ENCODE measurements at regions not wholly inside any gene's neighbourhood (a gene's known extent, or its start where the extent isn't known, plus 50 kb on each side); places are given as distances from the start of the nearest gene placed in this dataset.

DNA sequence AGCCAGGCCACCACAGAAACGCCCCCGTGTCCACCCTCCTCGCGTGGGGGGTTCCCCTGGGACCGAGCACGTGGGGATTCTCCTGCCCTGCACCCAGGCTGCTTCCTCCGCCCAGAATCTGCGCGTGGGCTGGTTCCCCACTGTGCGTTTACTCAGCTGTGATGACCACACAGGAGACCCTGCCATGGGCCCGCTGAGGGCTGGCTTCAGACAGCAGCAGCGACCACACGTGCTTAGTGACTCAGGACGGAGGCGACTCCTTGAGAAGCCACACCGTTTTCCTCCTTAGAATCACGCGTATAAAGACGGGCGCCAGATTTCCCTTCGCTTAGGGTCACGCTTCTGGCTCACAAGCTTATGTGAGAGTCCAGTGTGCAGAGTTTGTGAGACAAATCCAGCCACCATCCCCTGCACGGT, 63.9 kb upstream of the PDE10A start:
- H3K27ac Mint-ChIP-seq, result no peak overlapping the region
- CTCF ChIA-PET, result no interaction called here

DNA sequence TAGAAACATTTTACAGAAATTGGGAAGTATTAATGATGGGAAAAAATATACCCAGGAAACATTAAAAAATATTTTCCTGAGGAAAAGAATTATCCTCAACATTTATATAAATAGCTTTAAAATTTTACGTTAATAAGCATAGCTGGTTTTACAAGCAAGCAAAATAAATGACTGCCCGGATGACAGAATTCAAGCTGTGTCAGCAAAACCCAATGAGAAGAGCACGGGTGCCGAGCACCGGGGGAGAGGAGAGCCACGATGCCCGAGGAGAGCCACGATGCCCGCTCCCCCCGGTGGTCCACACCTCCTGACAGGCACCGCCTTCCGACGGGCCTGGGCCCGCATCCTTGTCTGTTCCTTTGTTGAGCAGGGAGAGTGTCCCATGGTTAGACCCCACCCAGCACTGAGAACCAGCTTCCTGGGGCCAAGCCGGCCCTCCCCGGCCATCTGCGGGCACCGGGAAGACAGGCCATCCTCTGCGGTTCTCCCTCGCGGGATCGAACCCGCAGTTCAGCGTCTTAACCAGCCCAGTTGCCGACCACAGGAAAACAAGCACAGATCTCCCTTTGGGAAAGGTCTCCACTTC, 63.3 kb upstream of the PDE10A start:
- H3K9me3 Mint-ChIP-seq, result no peaks in the 10 kb centered on the region
- CTCF ChIA-PET, result interaction anchor here (1.0 kb wide), 1 partner anchor 124 kb away, joined by 5 read pairs; no protein-coding TSS in a partner anchor
- intact Hi-C loops (cut with micrococcal nuclease), result no loop called here

More for the DNA sequence above, 63.9 kb upstream of the PDE10A start:
- POLR2A ChIA-PET, result no interaction called here
- no peaks in the 10 kb centered on the region for H3K36me3 Mint-ChIP-seq (ENCODE audit: low read depth)
- TF ChIP-seq, protein P1, sequence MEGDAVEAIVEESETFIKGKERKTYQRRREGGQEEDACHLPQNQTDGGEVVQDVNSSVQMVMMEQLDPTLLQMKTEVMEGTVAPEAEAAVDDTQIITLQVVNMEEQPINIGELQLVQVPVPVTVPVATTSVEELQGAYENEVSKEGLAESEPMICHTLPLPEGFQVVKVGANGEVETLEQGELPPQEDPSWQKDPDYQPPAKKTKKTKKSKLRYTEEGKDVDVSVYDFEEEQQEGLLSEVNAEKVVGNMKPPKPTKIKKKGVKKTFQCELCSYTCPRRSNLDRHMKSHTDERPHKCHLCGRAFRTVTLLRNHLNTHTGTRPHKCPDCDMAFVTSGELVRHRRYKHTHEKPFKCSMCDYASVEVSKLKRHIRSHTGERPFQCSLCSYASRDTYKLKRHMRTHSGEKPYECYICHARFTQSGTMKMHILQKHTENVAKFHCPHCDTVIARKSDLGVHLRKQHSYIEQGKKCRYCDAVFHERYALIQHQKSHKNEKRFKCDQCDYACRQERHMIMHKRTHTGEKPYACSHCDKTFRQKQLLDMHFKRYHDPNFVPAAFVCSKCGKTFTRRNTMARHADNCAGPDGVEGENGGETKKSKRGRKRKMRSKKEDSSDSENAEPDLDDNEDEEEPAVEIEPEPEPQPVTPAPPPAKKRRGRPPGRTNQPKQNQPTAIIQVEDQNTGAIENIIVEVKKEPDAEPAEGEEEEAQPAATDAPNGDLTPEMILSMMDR (IDR thresholded peaks at IDR 0.05), result no peak
- H3K27me3 Mint-ChIP-seq, result peaks cover 3% of the 10 kb centered on the region
- H3K4me3 Mint-ChIP-seq, result no peak overlapping the region
- no peaks in the 10 kb centered on the region for H3K9me3 Mint-ChIP-seq
- H3K4me1 Mint-ChIP-seq (ENCODE audit: low read depth), result no peaks in the 10 kb centered on the region
- no peak for ATAC-seq
- intact Hi-C loops (cut with micrococcal nuclease), result no loop called here
- no peak for DNase-seq

DNA sequence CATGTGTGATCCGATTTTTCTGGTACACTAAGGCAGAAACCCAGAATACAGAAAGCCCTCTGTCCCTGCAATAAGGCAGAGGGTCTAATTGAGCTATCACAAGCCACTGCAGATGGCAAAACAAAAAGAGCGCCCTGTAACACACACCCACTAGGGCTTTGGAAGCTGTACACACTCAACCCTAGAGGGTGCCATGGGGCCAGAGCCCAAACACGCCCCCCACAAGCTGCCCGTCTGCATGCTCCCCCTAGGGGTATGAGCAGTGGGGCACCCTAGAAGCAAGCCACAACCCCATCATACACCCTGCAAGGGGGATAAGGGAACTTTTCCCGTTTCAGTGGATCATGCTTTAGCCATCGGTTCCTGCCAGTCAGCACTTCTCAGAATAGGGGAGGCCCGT, 62.2 kb upstream of the PDE10A start:
- Mint-ChIP-seq H3K36me3 (ENCODE audit: low read depth) (no peaks in the 10 kb centered on the region), H3K4me3 (no peak overlapping the region), H3K27me3 (no peaks in the 10 kb centered on the region), H3K27ac (no peak overlapping the region), H3K4me1 (ENCODE audit: low read depth) (no peaks in the 10 kb centered on the region), H3K9me3 (no peaks in the 10 kb centered on the region)
- DNase-seq (peak; percentile 6), ATAC-seq (no peak)
- CTCF ChIA-PET, result no interaction called here
- intact Hi-C loops (cut with micrococcal nuclease), result no loop called here
- POLR2A ChIA-PET, result interaction anchor here (1.2 kb wide), 1 partner anchor 11 kb away, joined by 3 read pairs; no protein-coding TSS in a partner anchor
- TF ChIP-seq, protein P1 (IDR thresholded peaks at IDR 0.05), result no peak

More for the DNA sequence above, 63.3 kb upstream of the PDE10A start:
- DNase-seq (no peak), ATAC-seq (no peak)
- H3K27me3 Mint-ChIP-seq, result peaks cover 3% of the 10 kb centered on the region
- no peak overlapping the region for H3K4me3 Mint-ChIP-seq
- no peaks in the 10 kb centered on the region for H3K36me3 Mint-ChIP-seq (ENCODE audit: low read depth)
- no peaks in the 10 kb centered on the region for H3K4me1 Mint-ChIP-seq (ENCODE audit: low read depth)
- no peak overlapping the region for H3K27ac Mint-ChIP-seq
- POLR2A ChIA-PET, result interaction anchor here (1.2 kb wide), 1 partner anchor 10 kb away, joined by 3 read pairs; no protein-coding TSS in a partner anchor
- TF ChIP-seq, protein P1 (IDR thresholded peaks at IDR 0.05), result no peak

DNA sequence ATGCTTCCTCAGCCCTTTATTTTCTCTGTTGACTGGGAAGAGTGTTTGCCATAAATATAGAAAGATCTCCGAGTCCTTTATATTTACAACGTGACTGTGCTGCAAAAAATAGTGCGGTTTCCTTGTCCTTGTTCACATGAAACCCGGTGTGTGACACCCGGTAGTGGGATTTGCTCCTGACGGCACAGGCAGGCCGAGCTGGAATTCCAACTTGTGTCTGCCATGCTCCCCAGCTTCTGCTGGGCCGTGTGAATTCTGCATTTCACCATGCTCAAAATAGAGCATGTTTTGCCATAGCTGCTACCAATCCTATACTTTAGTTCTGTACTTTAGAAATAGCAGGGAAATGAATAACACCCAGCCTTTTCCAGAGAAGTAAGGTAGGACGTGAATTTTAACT, 60.3 kb upstream of the PDE10A start:
- ATAC-seq, result no peak
- H3K27me3 Mint-ChIP-seq, result no peaks in the 10 kb centered on the region

DNA sequence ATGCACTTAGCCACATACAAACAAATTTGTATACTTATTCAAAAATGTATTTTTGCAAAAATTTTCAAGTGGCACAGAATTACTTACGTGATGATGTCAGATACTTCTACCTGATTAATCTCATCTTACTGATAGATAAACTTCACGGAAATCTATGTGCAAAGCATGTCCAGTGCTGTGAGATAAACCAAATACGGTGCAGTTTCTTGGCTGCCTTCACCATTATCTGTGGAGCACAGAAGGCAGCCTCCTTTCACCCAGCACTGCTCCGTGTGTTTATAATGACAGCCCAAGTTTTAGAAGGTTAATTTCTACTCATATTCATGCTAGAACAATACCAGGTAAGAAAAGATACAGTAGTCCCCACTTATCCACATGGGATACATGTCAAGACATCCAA, 59.0 kb upstream of the PDE10A start:
- Mint-ChIP-seq H3K4me3 (no peak overlapping the region), H3K36me3 (ENCODE audit: low read depth) (no peaks in the 10 kb centered on the region), H3K27me3 (no peaks in the 10 kb centered on the region), H3K4me1 (ENCODE audit: low read depth) (no peaks in the 10 kb centered on the region), H3K9me3 (no peaks in the 10 kb centered on the region), H3K27ac (no peak overlapping the region)
- TF ChIP-seq, protein P1 (IDR thresholded peaks at IDR 0.05), result no peak
- intact Hi-C loops (cut with micrococcal nuclease), result no loop called here
- CTCF ChIA-PET, result no interaction called here
- no peak for ATAC-seq
- POLR2A ChIA-PET, result no interaction called here
- DNase-seq, result no peak

More for the DNA sequence above, 60.3 kb upstream of the PDE10A start:
- CTCF ChIA-PET, result no interaction called here
- TF ChIP-seq, protein P1 (IDR thresholded peaks at IDR 0.05), result no peak
- Mint-ChIP-seq H3K36me3 (ENCODE audit: low read depth) (no peaks in the 10 kb centered on the region), H3K4me1 (ENCODE audit: low read depth) (no peaks in the 10 kb centered on the region), H3K4me3 (no peak overlapping the region), H3K27ac (no peak overlapping the region), H3K9me3 (no peaks in the 10 kb centered on the region)
- no peak for DNase-seq
- intact Hi-C loops (cut with micrococcal nuclease), result no loop called here
- POLR2A ChIA-PET, result no interaction called here

Measured in activated CD8-positive, alpha-beta T cell treated with anti-CD3 and anti-CD28 coated beads for 36 hours (primary cell).